ENCODE measurements at regions not wholly inside any gene's neighbourhood (a gene's known extent, or its start where the extent isn't known, plus 50 kb on each side); places are given as distances from the start of the nearest gene placed in this dataset.

GRCh38 chr11:134468796-134469195 lies 56.8 kb upstream of the B3GAT1 start:
- 13% methylated on average over 2 of the region's 3 CpGs for WGBS (ENCODE audit: insufficient coverage, low coverage, low lambda C conversion rate, missing lambda C conversion rate)
- peak overlapping the region in 1 of 3 donors; percentile 36 for H3K4me3 ChIP-seq
- DNase-seq (peak in 1 of 3 donors; percentile 56), ATAC-seq (peak; percentile 9 to 42 (median 18))
- H3K9me3 ChIP-seq: no peaks in the 10 kb centered on the region
- peak overlapping the region in 2 of 3 donors; percentile 84 to 85 for H3K27ac ChIP-seq
- TF ChIP-seq POLR2A (IDR thresholded peaks at IDR 0.05): no peak
- TF ChIP-seq, protein P1, sequence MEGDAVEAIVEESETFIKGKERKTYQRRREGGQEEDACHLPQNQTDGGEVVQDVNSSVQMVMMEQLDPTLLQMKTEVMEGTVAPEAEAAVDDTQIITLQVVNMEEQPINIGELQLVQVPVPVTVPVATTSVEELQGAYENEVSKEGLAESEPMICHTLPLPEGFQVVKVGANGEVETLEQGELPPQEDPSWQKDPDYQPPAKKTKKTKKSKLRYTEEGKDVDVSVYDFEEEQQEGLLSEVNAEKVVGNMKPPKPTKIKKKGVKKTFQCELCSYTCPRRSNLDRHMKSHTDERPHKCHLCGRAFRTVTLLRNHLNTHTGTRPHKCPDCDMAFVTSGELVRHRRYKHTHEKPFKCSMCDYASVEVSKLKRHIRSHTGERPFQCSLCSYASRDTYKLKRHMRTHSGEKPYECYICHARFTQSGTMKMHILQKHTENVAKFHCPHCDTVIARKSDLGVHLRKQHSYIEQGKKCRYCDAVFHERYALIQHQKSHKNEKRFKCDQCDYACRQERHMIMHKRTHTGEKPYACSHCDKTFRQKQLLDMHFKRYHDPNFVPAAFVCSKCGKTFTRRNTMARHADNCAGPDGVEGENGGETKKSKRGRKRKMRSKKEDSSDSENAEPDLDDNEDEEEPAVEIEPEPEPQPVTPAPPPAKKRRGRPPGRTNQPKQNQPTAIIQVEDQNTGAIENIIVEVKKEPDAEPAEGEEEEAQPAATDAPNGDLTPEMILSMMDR (IDR thresholded peaks at IDR 0.05): no peak
- H3K36me3 ChIP-seq: no peaks in the 10 kb centered on the region
- H3K27me3 ChIP-seq: no peaks in the 10 kb centered on the region
- intact Hi-C loops (cut with DNase I): no loop called here
- peaks cover 0 to 20% (median 0%) of the 10 kb centered on the region in 4 donors for H3K4me1 ChIP-seq

- Histone ChIP-seq H3K27ac (peak overlapping the region in 2 of 3 donors; percentile 84 to 85), H3K27me3 (no peaks in the 10 kb centered on the region), H3K9me3 (no peaks in the 10 kb centered on the region), H3K4me3 (peak overlapping the region; percentile 25 to 49 (median 36)), H3K36me3 (no peaks in the 10 kb centered on the region), H3K4me1 (peaks cover 0 to 20% (median 0%) of the 10 kb centered on the region in 4 donors)
- WGBS (ENCODE audit: insufficient coverage, low coverage, low lambda C conversion rate, missing lambda C conversion rate): 81% methylated on average over 9 of the region's 10 CpGs
- peak in 2 of 3 donors; percentile 46 to 61 for DNase-seq
- peak in 3 of 4 donors; percentile 9 to 47 (median 19) for ATAC-seq
- intact Hi-C loops (cut with DNase I): no loop called here
- TF ChIP-seq POLR2A (IDR thresholded peaks at IDR 0.05): no peak
- TF ChIP-seq, protein P1 (IDR thresholded peaks at IDR 0.05): no peak
Measured at GRCh38 chr11:134468081-134468668, 56.1 kb upstream of the B3GAT1 start.

- intact Hi-C loops (cut with DNase I): no loop called here
- Histone ChIP-seq H3K27ac (peak overlapping the region; percentile 77 to 85 (median 84)), H3K36me3 (no peaks in the 10 kb centered on the region), H3K9me3 (no peaks in the 10 kb centered on the region), H3K4me1 (peaks cover 0 to 20% (median 0%) of the 10 kb centered on the region in 4 donors), H3K4me3 (peak overlapping the region; percentile 25 to 49 (median 41)), H3K27me3 (no peaks in the 10 kb centered on the region)
- TF ChIP-seq, protein P1 (IDR thresholded peaks at IDR 0.05): no peak
- peak; percentile 52 for TF ChIP-seq POLR2A (IDR thresholded peaks at IDR 0.05)
- peak; percentile 81 to 85 (median 83) for ATAC-seq
- WGBS (ENCODE audit: insufficient coverage, low coverage, low lambda C conversion rate, missing lambda C conversion rate): 20% methylated on average over 19 of the region's 20 CpGs
- peak in 1 of 3 donors; percentile 58 for DNase-seq
Measured at GRCh38 chr11:134466610-134467567, 54.8 kb upstream of the B3GAT1 start.

- Histone ChIP-seq H3K4me3 (peak overlapping the region; percentile 25 to 49 (median 41)), H3K4me1 (peaks cover 0 to 20% (median 0%) of the 10 kb centered on the region in 4 donors), H3K36me3 (no peaks in the 10 kb centered on the region), H3K27me3 (no peaks in the 10 kb centered on the region), H3K27ac (peak overlapping the region; percentile 77 to 85 (median 84)), H3K9me3 (no peaks in the 10 kb centered on the region)
- intact Hi-C loops (cut with DNase I): no loop called here
- ATAC-seq (peak; percentile 42 to 71 (median 54)), DNase-seq (peak in 1 of 3 donors; percentile 60)
- WGBS (ENCODE audit: insufficient coverage, low coverage, low lambda C conversion rate, missing lambda C conversion rate): 22% methylated on average over 12 of the region's 15 CpGs
- TF ChIP-seq, protein P1 (IDR thresholded peaks at IDR 0.05): no peak
- TF ChIP-seq POLR2A (IDR thresholded peaks at IDR 0.05): no peak
Measured at GRCh38 chr11:134466156-134466555, 54.1 kb upstream of the B3GAT1 start.

Data from right lobe of liver (tissue), 6 donors.